Heart right ventricle (tissue), 16 donors: ENCODE measurements at regions not wholly inside any gene's neighbourhood (a gene's known extent, or its start where the extent isn't known, plus 50 kb on each side); places are given as distances from the start of the nearest gene placed in this dataset.

Experiments used
- ATAC-seq, 8 donors: fragments of 200-7000 bp; cut with Tn5 transposase; one replicate each; pipeline ENCODE4 v1.9.1; 2020; ENCODE audit warnings: mild to moderate bottlenecking in 8 of 8, moderate library complexity in 8 of 8, moderate number of reproducible peaks in 1 of 8
- DNase-seq, 2 donors: peaks; one replicate each; pipeline ENCODE4 v3.0.0-alpha.2; 2020
- H3K27ac ChIP-seq, 10 donors: fragments of 200-600 bp; sonication (generic) in 2 of 10; one replicate each; pipeline versions ENCODE4 v1.5.0 to v1.8.0; 2020 to 2022; ENCODE audit warnings: mild to moderate bottlenecking in 3 of 10
- H3K27me3 ChIP-seq, 7 donors: fragments of 200-600 bp; one replicate each; pipeline ENCODE4 v1.8.0; 2021 to 2022; ENCODE audit warnings: mild to moderate bottlenecking in 2 of 7
- H3K36me3 ChIP-seq, 9 donors: fragments of 200-600 bp; sonication (generic) in 1 of 9; one replicate each; pipeline versions ENCODE4 v1.5.0 to v1.8.0; 2020 to 2022; ENCODE audit warnings: mild to moderate bottlenecking in 2 of 9
- H3K4me1 ChIP-seq, 9 donors: fragments of 200-600 bp; sonication (generic) in 1 of 9; one replicate each; pipeline versions ENCODE4 v1.5.0 to v1.8.0; 2020 to 2022; ENCODE audit warnings: mild to moderate bottlenecking in 4 of 9
- H3K4me3 ChIP-seq, 10 donors: fragments of 200-600 bp; sonication (generic) in 2 of 10; one replicate each; pipeline versions ENCODE4 v1.5.0 to v1.8.0; 2020 to 2022; ENCODE audit warnings: mild to moderate bottlenecking in 7 of 10, moderate library complexity in 2 of 10
- H3K9me3 ChIP-seq, 11 donors: fragments of 200-600 bp in 10 of 11; sonication (generic) in 2 of 11; one replicate each; pipeline versions ENCODE4 v1.5.0 to v1.8.0; 2013 to 2022; ENCODE audit warnings: mild to moderate bottlenecking in 2 of 11, control low read depth in 1 of 11, moderate library complexity in 1 of 11
- CTCF ChIP-seq, 9 donors: fragments of 200-600 bp; sonication (generic) in 2 of 9; IDR thresholded peaks; one replicate each; pipeline versions ENCODE4 v1.5.0 to v1.8.0; 2021 to 2022; ENCODE audit warnings: antibody characterized with exemption in 9 of 9, mild to moderate bottlenecking in 5 of 9, moderate library complexity in 1 of 9
- WGBS, 2 donors: extraction: QIAGEN DNeasy Blood & Tissue Kit; methylation state at CpG; one replicate each; pipeline ENCODE4 v1.1.7; 2013; ENCODE audit warnings: inconsistent platforms in 1 of 2; 5-methylcytosine and 5-hydroxymethylcytosine counted together
- intact Hi-C, 10 donors: fragments of 100-400 bp; cut with DNase I; formaldehyde crosslinking; loops; one replicate each; pipeline versions ENCODE4 v1.11.1 to v1.14.2; 2022
- donor health status: Arrhythmogenic right ventricular cardiomyopathy.
- donor health status: ischemic (EF 13 %, LVEDD 7.1; RV severe dilation, severe dysfunction).
- donor health status: healthy with polysubstance abuse.
- donor health status: DM: no; HTN: yes; CAD: no.
- donor health status: DM: no; HTN: no; CAD: no.
- donor health status: ischemic (EF 25% LVEDD 6.9; RV normal size, moderate dysfunction).
- donor health status: ischemic (EF 25% LVEDD 5.7; RV mildly dilated, moderate dysfunction).
- donor health status: healthy.
- donor health status: DM: yes; HTN: yes; CAD: no.
- donor health status: Ischemic cardiomyopathy.
- donor health status: ischemic (EF 35%, LVEDD 5.7; RV mildly dilated, moderate dysfunction).
- donor health status: nonischemic (EF 11% LVEDD 7.7; RV severe dilation, severe dysfunction).
- donor health status: DM: yes; HTN: yes; CAD: no.
- donor health status: PGD.
- donor health status: ischemic (EF 29% LVEDD 5.4; RV normal size, mild dysfunction).
- donor health status: nonischemic (EF 23%, LVEDD 6.1; RV moderate dilation, normal function).

GRCh38 chr17:65279456-65279855, 142.3 kb downstream of the RGS9 start:
- peaks cover 0 to 20% (median 0%) of the 10 kb centered on the region in 11 donors for H3K9me3 ChIP-seq
- 85 to 93% methylated on average over 2 of the region's 2 CpGs for WGBS, 2 donors
- no peak overlapping the region for H3K27ac ChIP-seq
- no peak for TF ChIP-seq CTCF (IDR thresholded peaks at IDR 0.05)
- no peaks in the 10 kb centered on the region for H3K36me3 ChIP-seq
- H3K4me1 ChIP-seq = peaks cover 0 to 3% (median 0%) of the 10 kb centered on the region in 9 donors
- ATAC-seq (no peak), DNase-seq (no peak)
- intact Hi-C loops = loop anchor here in 1 of 10 donors (5.0 kb wide), 1 partner anchor 888 kb away; no protein-coding TSS in a partner anchor
- peaks cover 0 to 28% (median 0%) of the 10 kb centered on the region in 7 donors for H3K27me3 ChIP-seq
- H3K4me3 ChIP-seq = no peak overlapping the region

GRCh38 chr17:65278820-65279184, 141.6 kb downstream of the RGS9 start:
- no peak for TF ChIP-seq CTCF (IDR thresholded peaks at IDR 0.05)
- WGBS, 2 donors = 59 to 60% methylated on average over 10 of the region's 10 CpGs
- ATAC-seq (no peak), DNase-seq (no peak)
- intact Hi-C loops = loop anchor here in 1 of 10 donors (5.0 kb wide), 1 partner anchor 888 kb away; no protein-coding TSS in a partner anchor
- Histone ChIP-seq H3K4me1 (peaks cover 0 to 3% (median 0%) of the 10 kb centered on the region in 9 donors), H3K9me3 (peaks cover 0 to 19% (median 0%) of the 10 kb centered on the region in 11 donors), H3K27ac (no peak overlapping the region), H3K4me3 (no peak overlapping the region), H3K36me3 (no peaks in the 10 kb centered on the region), H3K27me3 (peaks cover 0 to 33% (median 0%) of the 10 kb centered on the region in 7 donors)

GRCh38 chr17:65278050-65278819, 141.1 kb downstream of the RGS9 start:
- Histone ChIP-seq H3K27me3 (peaks cover 0 to 37% (median 0%) of the 10 kb centered on the region in 7 donors), H3K36me3 (no peaks in the 10 kb centered on the region), H3K4me3 (no peak overlapping the region), H3K27ac (no peak overlapping the region), H3K4me1 (peaks cover 0 to 3% (median 0%) of the 10 kb centered on the region in 9 donors), H3K9me3 (peaks cover 0 to 14% (median 0%) of the 10 kb centered on the region in 11 donors)
- ATAC-seq = peak in 3 of 8 donors; percentile 63 to 69 (median 64)
- 32% methylated on average over 12 of the region's 12 CpGs for WGBS, 2 donors
- TF ChIP-seq CTCF (IDR thresholded peaks at IDR 0.05) = peak in 7 of 9 donors; percentile 25 to 50 (median 44)
- intact Hi-C loops = loop anchor here in 1 of 10 donors (5.0 kb wide), 1 partner anchor 889 kb away; no protein-coding TSS in a partner anchor
- peak; percentile 16 to 18 for DNase-seq

- Histone ChIP-seq H3K4me3 (no peak overlapping the region), H3K9me3 (peaks cover 0 to 7% (median 0%) of the 10 kb centered on the region in 11 donors), H3K4me1 (peaks cover 0 to 3% (median 0%) of the 10 kb centered on the region in 9 donors), H3K27ac (no peak overlapping the region), H3K27me3 (peaks cover 0 to 37% (median 0%) of the 10 kb centered on the region in 7 donors), H3K36me3 (no peaks in the 10 kb centered on the region)
- TF ChIP-seq CTCF (IDR thresholded peaks at IDR 0.05) = no peak
- 22 to 25% methylated on average over 10 of the region's 10 CpGs for WGBS, 2 donors
- no peak for DNase-seq
- ATAC-seq = no peak
- intact Hi-C loops = loop anchor here in 1 of 10 donors (5.0 kb wide), 1 partner anchor 890 kb away; no protein-coding TSS in a partner anchor
Measured at GRCh38 chr17:65277576-65277975, 140.4 kb downstream of the RGS9 start.
